ENCODE measurements at regions not wholly inside any gene's neighbourhood (a gene's known extent, or its start where the extent isn't known, plus 50 kb on each side); places are given as distances from the start of the nearest gene placed in this dataset.

- no peak for TF ChIP-seq CTCF (IDR thresholded peaks at IDR 0.05; ENCODE audit: partially characterized antibody, unreplicated experiment)
- Mint-ChIP-seq H3K4me1 (ENCODE audit: low read depth, unreplicated experiment) (peaks cover 7% of the 10 kb centered on the region), H3K27me3 (ENCODE audit: unreplicated experiment) (peaks cover 12% of the 10 kb centered on the region), H3K27ac (ENCODE audit: unreplicated experiment) (no peak overlapping the region), H3K36me3 (ENCODE audit: unreplicated experiment) (no peaks in the 10 kb centered on the region), H3K9me3 (ENCODE audit: unreplicated experiment) (peaks cover 3% of the 10 kb centered on the region), H3K4me3 (ENCODE audit: unreplicated experiment) (no peak overlapping the region)
- DNase-seq = no peak
These were observed 277.3 kb downstream of the UACA start for GRCh38 chr15:70486012-70486411.

- Mint-ChIP-seq H3K4me3 (ENCODE audit: unreplicated experiment) (no peak overlapping the region), H3K27me3 (ENCODE audit: unreplicated experiment) (peaks cover 11% of the 10 kb centered on the region), H3K4me1 (ENCODE audit: low read depth, unreplicated experiment) (peaks cover 7% of the 10 kb centered on the region), H3K27ac (ENCODE audit: unreplicated experiment) (no peak overlapping the region), H3K9me3 (ENCODE audit: unreplicated experiment) (peaks cover 3% of the 10 kb centered on the region), H3K36me3 (ENCODE audit: unreplicated experiment) (no peaks in the 10 kb centered on the region)
- no peak for DNase-seq
- TF ChIP-seq CTCF (IDR thresholded peaks at IDR 0.05; ENCODE audit: partially characterized antibody, unreplicated experiment) = no peak
These were observed 278.4 kb downstream of the UACA start for GRCh38 chr15:70484993-70485392.

- no peak for DNase-seq
- Mint-ChIP-seq H3K27ac (ENCODE audit: unreplicated experiment) (no peak overlapping the region), H3K4me3 (ENCODE audit: unreplicated experiment) (no peak overlapping the region), H3K36me3 (ENCODE audit: unreplicated experiment) (no peaks in the 10 kb centered on the region), H3K27me3 (ENCODE audit: unreplicated experiment) (peaks cover 10% of the 10 kb centered on the region), H3K9me3 (ENCODE audit: unreplicated experiment) (peaks cover 3% of the 10 kb centered on the region), H3K4me1 (ENCODE audit: low read depth, unreplicated experiment) (peaks cover 7% of the 10 kb centered on the region)
- no peak for TF ChIP-seq CTCF (IDR thresholded peaks at IDR 0.05; ENCODE audit: partially characterized antibody, unreplicated experiment)
These were observed 279.8 kb downstream of the UACA start for GRCh38 chr15:70483513-70483912.

GRCh38 chr15:70480196-70480856 lies 283.0 kb downstream of the UACA start:
- Mint-ChIP-seq H3K4me3 (ENCODE audit: unreplicated experiment) (no peak overlapping the region), H3K9me3 (ENCODE audit: unreplicated experiment) (no peaks in the 10 kb centered on the region), H3K36me3 (ENCODE audit: unreplicated experiment) (no peaks in the 10 kb centered on the region), H3K4me1 (ENCODE audit: low read depth, unreplicated experiment) (peaks cover 7% of the 10 kb centered on the region), H3K27me3 (ENCODE audit: unreplicated experiment) (peaks cover 9% of the 10 kb centered on the region), H3K27ac (ENCODE audit: unreplicated experiment) (no peak overlapping the region)
- no peak for DNase-seq
- no peak for TF ChIP-seq CTCF (IDR thresholded peaks at IDR 0.05; ENCODE audit: partially characterized antibody, unreplicated experiment)

GRCh38 chr15:70479785-70480184 lies 283.6 kb downstream of the UACA start:
- Mint-ChIP-seq H3K9me3 (ENCODE audit: unreplicated experiment) (no peaks in the 10 kb centered on the region), H3K27ac (ENCODE audit: unreplicated experiment) (no peak overlapping the region), H3K4me1 (ENCODE audit: low read depth, unreplicated experiment) (peaks cover 7% of the 10 kb centered on the region), H3K27me3 (ENCODE audit: unreplicated experiment) (peaks cover 9% of the 10 kb centered on the region), H3K36me3 (ENCODE audit: unreplicated experiment) (no peaks in the 10 kb centered on the region), H3K4me3 (ENCODE audit: unreplicated experiment) (no peak overlapping the region)
- DNase-seq = no peak
- no peak for TF ChIP-seq CTCF (IDR thresholded peaks at IDR 0.05; ENCODE audit: partially characterized antibody, unreplicated experiment)
